H1 (cell line): ENCODE measurements at regions not wholly inside any gene's neighbourhood (a gene's known extent, or its start where the extent isn't known, plus 50 kb on each side); places are given as distances from the start of the nearest gene placed in this dataset.

Source experiments
- CTCF ChIA-PET: fragments of 300-600 bp; sonication (Branson Sonifier 250); formaldehyde crosslinking; loops from one replicate; lab custom pipeline; 2021; ENCODE audit not compliant: partially characterized antibody; lab: Charles Lee
- POLR2A ChIA-PET: fragments of 300-600 bp; sonication (Branson Sonifier 250); formaldehyde crosslinking; loops from one replicate; lab custom pipeline; 2021; ENCODE audit warnings: inconsistent platforms; ENCODE audit not compliant: partially characterized antibody; lab: Charles Lee
- DNase-seq, 2 experiments: peaks; one replicate each; pipeline versions ENCODE4 v3.0.0 to v3.0.0-alpha.2; 2010 to 2022; ENCODE audit warnings: low spot score in 2 of 2, low read depth in 1 of 2, mixed read lengths in 1 of 2
- FAIRE-seq: peaks from 2 replicates; lab custom pipeline; 2011; peaks lifted over from hg19 to GRCh38; lab: Jason Lieb, UNC
- H2AFZ ChIP-seq: 2 replicates; pipeline ENCODE4 v1.8.1; 2012; ENCODE audit warnings: low read length, inconsistent platforms
- H2AK5ac ChIP-seq: 2 replicates; pipeline ENCODE4 v1.6.1; 2013; ENCODE audit warnings: low read depth, low read length
- H2BK120ac ChIP-seq: replicated peaks from 2 replicates; pipeline ENCODE3; 2013; ENCODE audit warnings: low read depth, low read length, inconsistent platforms
- H2BK12ac ChIP-seq: 2 replicates; pipeline ENCODE4 v1.6.1; 2013; ENCODE audit warnings: low read depth, low read length
- H2BK15ac ChIP-seq: 2 replicates; pipeline ENCODE4 v1.6.1; 2013; ENCODE audit warnings: low read length
- H2BK20ac ChIP-seq: 2 replicates; pipeline ENCODE4 v1.6.1; 2013; ENCODE audit warnings: low read length
- H2BK5ac ChIP-seq: 2 replicates; pipeline ENCODE4 v1.6.1; 2013; ENCODE audit warnings: low read depth, low read length
- H3K14ac ChIP-seq: 2 replicates; pipeline ENCODE4 v1.6.1; 2013; ENCODE audit warnings: inconsistent platforms; ENCODE audit not compliant: insufficient read length
- H3K18ac ChIP-seq: 2 replicates; pipeline ENCODE4 v1.6.1; 2013; ENCODE audit warnings: low read length; ENCODE audit errors: extremely low read depth
- H3K23ac ChIP-seq: 2 replicates; pipeline ENCODE4 v1.6.1; 2013; ENCODE audit warnings: inconsistent platforms; ENCODE audit not compliant: insufficient read length
- H3K23me2 ChIP-seq: 2 replicates; pipeline ENCODE4 v1.6.1; 2013; ENCODE audit warnings: low read depth, low read length
- H3K27ac ChIP-seq: 2 replicates; pipeline ENCODE4 v1.6.1; 2011; ENCODE audit warnings: low read depth, low read length, inconsistent platforms
- H3K27me3 ChIP-seq, 4 experiments: replicated peaks in 1 of 4; 1 replicate in 1 of 4; 2 replicates in 3 of 4; pipeline versions ENCODE4 v1.6.1 to v1.8.1; 2011 to 2013; ENCODE audit warnings: low read length in 3 of 4, mild to moderate bottlenecking in 3 of 4, inconsistent platforms in 2 of 4, mixed read lengths in 2 of 4, moderate library complexity in 1 of 4; ENCODE audit not compliant: control insufficient read depth in 3 of 4, insufficient read depth in 3 of 4; ENCODE audit errors: extremely low read depth in 1 of 4
- H3K36me3 ChIP-seq, 4 experiments: 2 replicates each; pipeline versions ENCODE4 v1.6.1 to v1.8.1; 2011 to 2013; ENCODE audit warnings: mild to moderate bottlenecking in 4 of 4, low read length in 3 of 4, moderate library complexity in 2 of 4, control low read depth in 1 of 4, inconsistent platforms in 1 of 4; ENCODE audit not compliant: insufficient read depth in 4 of 4, control insufficient read depth in 2 of 4
- H3K4ac ChIP-seq: replicated peaks from 2 replicates; pipeline ENCODE3; 2013; ENCODE audit warnings: low read length, low read depth, mixed read lengths, inconsistent platforms; ENCODE audit not compliant: insufficient read length
- H3K4me1 ChIP-seq, 4 experiments: replicated peaks in 1 of 4; 1 replicate in 1 of 4; 2 replicates in 3 of 4; pipeline versions ENCODE4 v1.6.1 to v1.8.1; 2011 to 2013; ENCODE audit warnings: low read length in 3 of 4, inconsistent platforms in 2 of 4, mixed read lengths in 1 of 4; ENCODE audit not compliant: insufficient read depth in 4 of 4, control insufficient read depth in 3 of 4
- H3K4me2 ChIP-seq, 2 experiments: 2 replicates each; pipeline versions ENCODE4 v1.6.1 to v1.8.1; 2011 to 2013; ENCODE audit warnings: low read depth in 2 of 2, low read length in 2 of 2, control low read depth in 1 of 2, inconsistent platforms in 1 of 2, mild to moderate bottlenecking in 1 of 2; ENCODE audit not compliant: insufficient read depth in 1 of 2
- H3K4me3 ChIP-seq, 4 experiments: fragments of 200-600, 300-600 bp in 1 of 4; sonication (generic), shearing (Covaris generic), sonication (Bioruptor Twin) in 1 of 4; 2 replicates each; pipeline versions ENCODE4 v1.5.1 to v1.8.1; 2011 to 2016; ENCODE audit warnings: low read length in 4 of 4, low read depth in 3 of 4, control low read depth in 2 of 4, inconsistent platforms in 2 of 4, mild to moderate bottlenecking in 2 of 4, mixed read lengths in 1 of 4, moderate library complexity in 1 of 4; ENCODE audit not compliant: insufficient read depth in 2 of 4; ENCODE audit errors: extremely low read depth in 1 of 4
- H3K56ac ChIP-seq: replicated peaks from 2 replicates; pipeline ENCODE3; 2013; ENCODE audit warnings: low read depth, mild to moderate bottlenecking, mixed read lengths, low read length, inconsistent platforms; ENCODE audit not compliant: insufficient read length
- H3K79me1 ChIP-seq: 2 replicates; pipeline ENCODE4 v1.6.1; 2013; ENCODE audit warnings: low read depth, low read length, control low read depth
- H3K79me2 ChIP-seq, 2 experiments: 2 replicates each; pipeline versions ENCODE4 v1.6.1 to v1.8.1; 2012 to 2013; ENCODE audit warnings: low read length in 2 of 2, mild to moderate bottlenecking in 2 of 2, inconsistent platforms in 1 of 2; ENCODE audit not compliant: insufficient read depth in 2 of 2, control insufficient read depth in 1 of 2
- H3K9ac ChIP-seq, 4 experiments: replicated peaks in 1 of 4; 1 replicate in 1 of 4; 2 replicates in 3 of 4; pipeline versions ENCODE4 v1.6.1 to v1.8.1; 2011 to 2013; ENCODE audit warnings: low read depth in 3 of 4, low read length in 3 of 4, control low read depth in 2 of 4, mild to moderate bottlenecking in 2 of 4, moderate library complexity in 2 of 4, inconsistent platforms in 1 of 4; ENCODE audit errors: extremely low read depth in 1 of 4
- H3K9me3 ChIP-seq, 2 experiments: 2 replicates each; pipeline versions ENCODE4 v1.6.1 to v1.8.1; 2012 to 2013; ENCODE audit warnings: mild to moderate bottlenecking in 2 of 2, moderate library complexity in 2 of 2, control low read depth in 1 of 2, inconsistent platforms in 1 of 2, low read depth in 1 of 2, low read length in 1 of 2, mixed read lengths in 1 of 2; ENCODE audit not compliant: insufficient read depth in 2 of 2
- H4K20me1 ChIP-seq, 2 experiments: replicated peaks in 1 of 2; 2 replicates each; pipeline versions ENCODE3 to v1.8.1; 2011 to 2013; ENCODE audit warnings: inconsistent platforms in 2 of 2, low read length in 2 of 2, mild to moderate bottlenecking in 1 of 2; ENCODE audit not compliant: insufficient read depth in 2 of 2, control insufficient read depth in 1 of 2
- H4K5ac ChIP-seq: 2 replicates; pipeline ENCODE4 v1.6.1; 2013; ENCODE audit warnings: low read length, low read depth, mixed read lengths, inconsistent platforms; ENCODE audit not compliant: insufficient read length
- H4K8ac ChIP-seq: 2 replicates; pipeline ENCODE4 v1.8.0; 2013; ENCODE audit warnings: mild to moderate bottlenecking, moderate library complexity, low read length, inconsistent platforms; ENCODE audit not compliant: insufficient read depth; ENCODE audit errors: extremely low read depth
- H4K91ac ChIP-seq: replicated peaks from 2 replicates; pipeline ENCODE3; 2013; ENCODE audit warnings: low read length, mixed read lengths, inconsistent platforms; ENCODE audit not compliant: insufficient read length
- PHF8 ChIP-seq: fragments of 200-600 bp; sonication (generic); conservative IDR thresholded peaks from 2 replicates; pipeline ENCODE4 v1.7.1; 2012; ENCODE audit warnings: low read depth, mild to moderate bottlenecking, inconsistent platforms, low read length, moderate library complexity
- WGBS, 2 experiments: shearing (Covaris generic) in 1 of 2; methylation state at CpG; one replicate each; pipeline versions ENCODE4 v1.1.6 to v1.1.7; 2013 to 2015; ENCODE audit warnings: low lambda C conversion rate in 2 of 2, mixed read lengths in 2 of 2, inconsistent platforms in 1 of 2, low coverage in 1 of 2, missing lambda C conversion rate in 1 of 2; ENCODE audit not compliant: insufficient replicate concordance in 2 of 2, insufficient coverage in 1 of 2, insufficient read length in 1 of 2; ENCODE audit errors: extremely low coverage in 1 of 2, missing lambda C conversion rate in 1 of 2; 5-methylcytosine and 5-hydroxymethylcytosine counted together

GRCh38 chr12:92602476-92602875 is 100.3 kb upstream of the PLEKHG7 start:
- WGBS, 2 experiments = 89% methylated on average over 2 of the region's 2 CpGs; no CpG with 5 or more reads in 1 of the 2 experiments
- Histone ChIP-seq H3K14ac (no peak overlapping the region), H2BK20ac (no peak overlapping the region), H3K27me3 (no peaks in the 10 kb centered on the region), H3K4me3 (no peak overlapping the region), H2BK120ac (no peak overlapping the region), H3K79me2 (no peaks in the 10 kb centered on the region), H4K91ac (no peak overlapping the region), H2AK5ac (no peak overlapping the region), H4K20me1 (no peaks in the 10 kb centered on the region), H3K23ac (no peak overlapping the region), H3K9me3 (peaks cover 14 to 24% of the 10 kb centered on the region in 2 experiments; a peak in 3 of 4 replicates), H3K18ac (no peak overlapping the region), H3K9ac (no peak overlapping the region), H2BK15ac (no peak overlapping the region), H3K4me2 (no peak overlapping the region), H3K79me1 (no peaks in the 10 kb centered on the region), H3K27ac (no peak overlapping the region), H3K56ac (no peak overlapping the region), H2BK5ac (no peak overlapping the region), H3K4me1 (no peaks in the 10 kb centered on the region), H3K4ac (no peak overlapping the region), H2AFZ (no peak overlapping the region), H4K8ac (no peak overlapping the region), H3K36me3 (peaks cover 0 to 2% (median 0%) of the 10 kb centered on the region in 4 experiments; a peak in 2 of 8 replicates), H3K23me2 (no peaks in the 10 kb centered on the region), H2BK12ac (no peak overlapping the region), H4K5ac (no peak overlapping the region)
- CTCF ChIA-PET = no interaction called here
- POLR2A ChIA-PET = no interaction called here
- TF ChIP-seq PHF8 = no peak
- FAIRE-seq (no peak), DNase-seq (no peak)
